HCT116 (cell line): ENCODE measurements at regions not wholly inside any gene's neighbourhood (a gene's known extent, or its start where the extent isn't known, plus 50 kb on each side); places are given as distances from the start of the nearest gene placed in this dataset.

ENCODE experiments used
- ATAC-seq: fragments of 200-7000 bp; cut with Tn5 transposase; 2 replicates; pipeline ENCODE4 v1.9.1; 2020; ENCODE audit warnings: mild to moderate bottlenecking, moderate library complexity
- BruUV-seq: library from RNA; stranded (reverse); fragments of 400-500 nt; replicated peaks from 2 replicates; lab custom pipeline; 2021; lab: Mats Ljungman, UMichigan
- CTCF ChIA-PET: fragments of 300-600 bp; sonication (Branson Sonifier 250); formaldehyde crosslinking; loops from one replicate; lab custom pipeline; 2021; ENCODE audit warnings: antibody characterized with exemption; lab: Charles Lee
- POLR2A ChIA-PET: fragments of 300-600, 350-600 bp; sonication (Branson Sonifier 250); formaldehyde crosslinking; loops from one replicate; lab custom pipeline; 2021; ENCODE audit warnings: antibody characterized with exemption; lab: Charles Lee
- RAD21 ChIA-PET, 2 experiments: fragments of 300-600 bp; sonication (Branson Sonifier 250); formaldehyde crosslinking; loops; one replicate each; lab custom pipeline; 2023; ENCODE audit warnings: low total read pairs in 2 of 2; ENCODE audit not compliant: uncharacterized antibody in 2 of 2, unreplicated experiment in 2 of 2, low non-redundant PET in 1 of 2; lab: Charles Lee
- DNase-seq: peaks from one replicate; pipeline ENCODE4 v3.0.0-alpha.2; 2010; ENCODE audit warnings: low read depth, low spot score
- H2AFZ ChIP-seq: fragments of 200-600 bp; shearing (Covaris generic), sonication (generic); 2 replicates; pipeline ENCODE4 v1.6.1; 2017; ENCODE audit warnings: low read depth, mixed run types, mixed read lengths, antibody characterized with exemption, low read length; ENCODE audit not compliant: poor library complexity, severe bottlenecking
- H3K27ac ChIP-seq: 2 replicates; pipeline ENCODE4 v1.5.1; 2012; ENCODE audit warnings: low read depth, low read length
- H3K27me3 ChIP-seq: fragments of 200-600 bp; sonication (generic); 2 replicates; pipeline ENCODE4 v1.6.1; 2016; ENCODE audit warnings: mixed run types, low read length, mixed read lengths; ENCODE audit not compliant: insufficient read depth
- H3K36me3 ChIP-seq, 2 experiments: fragments of 200-500 bp in 1 of 2; fragments of 200-600 bp in 1 of 2; sonication (Bioruptor generic) in 1 of 2; sonication (generic) in 1 of 2; 2 replicates each; pipeline versions ENCODE4 v1.5.1 to v1.6.1; 2014 to 2016; ENCODE audit warnings: low read length in 2 of 2, inconsistent platforms in 1 of 2, mixed read lengths in 1 of 2, mixed run types in 1 of 2; ENCODE audit not compliant: insufficient read depth in 2 of 2, control insufficient read depth in 1 of 2
- H3K4me1 ChIP-seq, 2 experiments: fragments of 200-600 bp in 1 of 2; sonication (generic) in 1 of 2; 2 replicates each; pipeline versions ENCODE4 v1.5.1 to v1.6.1; 2012 to 2017; ENCODE audit warnings: low read length in 2 of 2, inconsistent platforms in 1 of 2, mild to moderate bottlenecking in 1 of 2, mixed read lengths in 1 of 2, mixed run types in 1 of 2, moderate library complexity in 1 of 2; ENCODE audit not compliant: insufficient read depth in 2 of 2, control insufficient read depth in 1 of 2
- H3K4me2 ChIP-seq: fragments of 200-600 bp; sonication (generic); 2 replicates; pipeline ENCODE4 v1.6.1; 2017; ENCODE audit warnings: mixed run types, low read length, mixed read lengths
- H3K4me3 ChIP-seq, 2 experiments: fragments of 200-600 bp in 1 of 2; sonication (generic) in 1 of 2; replicated peaks in 1 of 2; 2 replicates each; pipeline ENCODE4 v1.5.1; 2011 to 2016; ENCODE audit warnings: low read length in 2 of 2, control low read depth in 1 of 2, low read depth in 1 of 2, mild to moderate bottlenecking in 1 of 2, mixed read lengths in 1 of 2, mixed run types in 1 of 2
- H3K79me2 ChIP-seq: fragments of 200-600 bp; sonication (generic); 2 replicates; pipeline ENCODE4 v1.6.1; 2017; ENCODE audit warnings: mild to moderate bottlenecking, mixed run types, low read length, moderate library complexity, mixed read lengths; ENCODE audit not compliant: insufficient read depth
- H3K9ac ChIP-seq: fragments of 200-600 bp; sonication (generic); 2 replicates; pipeline ENCODE4 v1.6.1; 2016; ENCODE audit warnings: low read length, mixed read lengths
- H3K9me2 ChIP-seq: fragments of 200-600 bp; sonication (generic), shearing (Covaris generic); 2 replicates; pipeline ENCODE4 v1.6.1; 2017; ENCODE audit warnings: mixed run types, mild to moderate bottlenecking, moderate library complexity; ENCODE audit not compliant: insufficient read depth
- H3K9me3 ChIP-seq, 2 experiments: fragments of 200-500 bp in 1 of 2; fragments of 200-600 bp in 1 of 2; sonication (Bioruptor generic) in 1 of 2; sonication (generic) in 1 of 2; 2 replicates each; pipeline ENCODE4 v1.6.1; 2014 to 2017; ENCODE audit warnings: low read length in 2 of 2, mixed read lengths in 2 of 2, inconsistent platforms in 1 of 2, low read depth in 1 of 2, mild to moderate bottlenecking in 1 of 2, mixed run types in 1 of 2, moderate library complexity in 1 of 2; ENCODE audit not compliant: control insufficient read depth in 1 of 2, insufficient read depth in 1 of 2
- H4K20me1 ChIP-seq: fragments of 200-600 bp; sonication (generic), shearing (Covaris generic); 2 replicates; pipeline ENCODE4 v1.6.1; 2017; ENCODE audit warnings: mixed run types, mild to moderate bottlenecking, moderate library complexity; ENCODE audit not compliant: insufficient read depth
- ATF3 ChIP-seq: IDR thresholded peaks from 2 replicates; pipeline ENCODE4 v1.6.1; 2012
- CEBPB ChIP-seq: IDR thresholded peaks from 2 replicates; pipeline ENCODE4 v1.6.1; 2012; ENCODE audit warnings: low read depth
- CTCF ChIP-seq, 3 experiments: fragments of 200-600 bp in 1 of 3; sonication (generic) in 1 of 3; IDR thresholded peaks in 2 of 3; conservative IDR thresholded peaks in 1 of 3; 2 replicates each; pipeline ENCODE4 v1.5.1; 2012 to 2017; ENCODE audit warnings: low read depth in 2 of 3, low read length in 2 of 3, antibody characterized with exemption in 1 of 3, borderline replicate concordance in 1 of 3, control low read depth in 1 of 3, mild to moderate bottlenecking in 1 of 3, mixed read lengths in 1 of 3, mixed run types in 1 of 3, moderate library complexity in 1 of 3; ENCODE audit not compliant: insufficient read depth in 1 of 3
- JUND ChIP-seq: IDR thresholded peaks from 2 replicates; pipeline ENCODE4 v1.6.1; 2012
- RAD21 ChIP-seq: IDR thresholded peaks from 2 replicates; pipeline ENCODE4 v1.6.1; 2012; ENCODE audit warnings: low read depth, mild to moderate bottlenecking
- YY1 ChIP-seq: IDR thresholded peaks from 2 replicates; pipeline ENCODE4 v1.6.1; 2011; ENCODE audit warnings: low read length, low read depth, moderate library complexity, mild to moderate bottlenecking; ENCODE audit not compliant: insufficient replicate concordance; ENCODE audit errors: extremely low read depth
- intact Hi-C: fragments of 100-400 bp; cut with micrococcal nuclease; formaldehyde crosslinking; loops from 2 replicates; pipeline ENCODE4 v1.10.0; 2022

- H3K79me2 ChIP-seq, result no peaks in the 10 kb centered on the region
- 0 out of 4 replicates have a peak, but pooled peaks cover 0 to 4% of the 10 kb centered on the region in 2 experiments for H3K9me3 ChIP-seq
- H2AFZ ChIP-seq, result no peak overlapping the region
- intact Hi-C loops, result no loop called here
- RAD21 ChIA-PET, result no interaction called here
- H3K9me2 ChIP-seq, result no peaks in the 10 kb centered on the region
- H3K36me3 ChIP-seq, result no peaks in the 10 kb centered on the region
- TF ChIP-seq JUND (no peak), CTCF (IDR thresholded peaks at IDR 0.05 in 2 of 3, conservative IDR thresholded peaks at IDR 0.05 in 1 of 3; ENCODE audit: borderline replicate concordance in 1 of 3, insufficient read depth in 1 of 3, low read depth in 2 of 3, low read length in 2 of 3) (no peak), RAD21 (no peak), CEBPB (no peak)
- no peaks in the 10 kb centered on the region for H4K20me1 ChIP-seq
- POLR2A ChIA-PET, result no interaction called here
- no peak overlapping the region for H3K4me2 ChIP-seq
- H3K27me3 ChIP-seq, result no peaks in the 10 kb centered on the region
- CTCF ChIA-PET, result no interaction called here
- DNase-seq (no peak), ATAC-seq (no peak)
- no peak overlapping the region for H3K27ac ChIP-seq
- BruUV-seq, result no TSS peak
- H3K9ac ChIP-seq, result no peak overlapping the region
- no peak overlapping the region for H3K4me3 ChIP-seq
- no peaks in the 10 kb centered on the region for H3K4me1 ChIP-seq
Observed at GRCh38 chr3:110955301-110955880, 116.2 kb upstream of the NECTIN3 start.

GRCh38 chr3:110956081-110956480, 115.5 kb upstream of the NECTIN3 start:
- H4K20me1 ChIP-seq, result no peaks in the 10 kb centered on the region
- POLR2A ChIA-PET, result no interaction called here
- no peak for DNase-seq
- H3K4me1 ChIP-seq, result no peaks in the 10 kb centered on the region
- H3K36me3 ChIP-seq, result no peaks in the 10 kb centered on the region
- no peaks in the 10 kb centered on the region for H3K79me2 ChIP-seq
- no peaks in the 10 kb centered on the region for H3K27me3 ChIP-seq
- no peak overlapping the region for H3K9ac ChIP-seq
- H3K4me2 ChIP-seq, result no peak overlapping the region
- CTCF ChIA-PET, result no interaction called here
- RAD21 ChIA-PET, result no interaction called here
- H3K9me3 ChIP-seq, result 0 out of 4 replicates have a peak, but pooled peaks cover 0 to 4% of the 10 kb centered on the region in 2 experiments
- intact Hi-C loops, result no loop called here
- no peak overlapping the region for H3K4me3 ChIP-seq
- H3K9me2 ChIP-seq, result no peaks in the 10 kb centered on the region
- BruUV-seq, result no TSS peak
- TF ChIP-seq ATF3 (no peak), YY1 (no peak)
- no peak overlapping the region for H3K27ac ChIP-seq
- ATAC-seq, result no peak
- H2AFZ ChIP-seq, result no peak overlapping the region
